ENCODE measurements at regions not wholly inside any gene's neighbourhood (a gene's known extent, or its start where the extent isn't known, plus 50 kb on each side); places are given as distances from the start of the nearest gene placed in this dataset.
"Not testable (repeated sequence)": the region's sequence is repeated elsewhere in the genome, so short reads cannot be mapped to it uniquely, and the experiment has no call there.

DNA sequence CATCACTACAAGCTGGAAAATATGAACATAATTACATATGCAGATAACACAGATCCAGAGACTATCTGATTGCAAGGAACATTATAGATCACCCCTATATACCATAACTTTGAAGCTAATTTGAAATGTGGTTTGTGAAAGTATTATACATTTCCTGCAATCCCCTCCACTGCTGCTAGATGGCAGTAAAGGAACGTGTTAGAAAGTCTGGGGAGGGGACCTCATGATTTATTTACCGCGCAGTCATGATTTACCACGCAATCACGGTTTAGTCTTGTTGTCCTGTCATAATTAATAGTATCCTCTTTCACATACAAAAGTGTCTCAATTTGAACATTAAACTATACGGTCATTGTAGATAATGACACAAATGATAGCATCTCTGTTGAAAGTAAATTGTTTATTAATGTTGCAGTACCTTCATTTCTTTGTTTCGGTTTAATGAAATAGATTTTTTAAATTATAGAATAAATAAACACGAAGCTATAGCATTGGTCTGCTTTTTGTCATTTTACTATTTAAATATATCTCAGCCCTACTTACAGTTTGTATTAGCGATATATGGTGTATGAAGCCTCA is 145.3 kb upstream of the PRSS1 start:
- peak; percentile 29 for DNase-seq

DNA sequence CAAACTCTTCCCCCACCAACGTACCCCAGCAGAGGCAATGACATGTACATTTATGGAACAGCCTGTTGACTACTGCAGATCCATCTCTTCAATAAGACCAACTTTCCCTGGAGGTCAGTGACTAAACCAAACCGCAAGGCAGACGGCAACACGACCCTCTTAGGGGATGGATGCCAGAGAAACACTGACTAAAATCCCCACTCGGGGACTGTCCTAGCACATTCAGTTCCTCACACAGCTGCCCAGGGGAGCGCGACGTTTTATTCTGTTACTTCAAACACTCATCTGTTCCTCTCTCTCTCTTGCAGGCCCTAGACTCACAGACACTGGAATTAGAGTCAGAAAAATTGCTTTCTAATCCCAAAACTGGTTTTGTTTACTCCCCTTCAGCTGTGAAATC is 146.5 kb upstream of the PRSS1 start:
- no peak for DNase-seq

DNA sequence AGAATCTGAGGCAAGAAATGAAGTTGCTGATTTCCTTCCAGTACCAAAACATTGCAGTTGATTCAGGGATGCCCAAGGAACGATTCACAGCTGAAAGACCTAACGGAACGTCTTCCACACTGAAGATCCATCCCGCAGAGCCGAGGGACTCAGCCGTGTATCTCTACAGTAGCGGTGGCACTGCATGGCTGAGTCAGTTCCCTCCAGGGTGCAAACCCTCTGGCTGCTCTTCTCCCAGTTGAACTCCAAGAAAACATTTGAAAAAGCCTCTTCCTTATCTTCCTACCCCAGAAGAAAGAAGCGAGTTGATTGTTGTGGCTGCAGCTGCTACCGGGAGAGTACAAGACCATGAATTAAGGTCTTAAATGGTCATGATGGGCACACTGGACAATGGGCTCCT is 147.1 kb upstream of the PRSS1 start:
- no peak for DNase-seq

DNA sequence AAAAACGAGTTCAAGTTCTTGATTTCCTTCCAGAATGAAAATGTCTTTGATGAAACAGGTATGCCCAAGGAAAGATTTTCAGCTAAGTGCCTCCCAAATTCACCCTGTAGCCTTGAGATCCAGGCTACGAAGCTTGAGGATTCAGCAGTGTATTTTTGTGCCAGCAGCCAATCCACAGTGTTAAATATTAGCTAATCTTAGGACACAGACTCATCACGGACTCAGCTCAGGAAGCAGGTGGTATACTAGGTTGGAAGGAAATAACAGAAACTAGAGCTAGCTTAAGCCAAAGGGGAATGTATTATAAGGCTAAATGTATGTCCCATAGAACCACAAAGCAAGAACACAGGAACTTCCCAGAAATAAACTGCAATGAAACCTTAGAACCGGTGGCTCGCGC is 151.0 kb upstream of the PRSS1 start:
- DNase-seq: no peak

DNA sequence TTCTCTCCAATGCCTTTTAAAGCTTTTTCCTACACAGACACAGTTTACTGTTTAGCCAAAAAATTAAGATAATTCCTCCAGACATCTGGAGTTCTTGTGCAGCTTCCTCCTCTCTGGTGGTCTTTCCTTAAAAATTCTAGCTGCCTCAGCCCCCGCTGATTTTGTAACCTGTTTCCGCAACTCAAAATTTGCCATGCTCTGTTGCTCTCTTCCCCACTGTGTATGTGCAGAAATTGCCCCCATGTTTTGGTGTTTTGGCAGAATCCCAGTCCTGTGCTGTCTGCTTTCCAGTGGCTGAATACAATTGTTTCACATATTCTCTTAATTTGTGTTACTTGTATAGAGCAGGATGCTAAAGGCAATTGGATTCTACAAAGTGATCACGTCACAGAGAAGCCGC is 151.7 kb upstream of the PRSS1 start:
- no peak for DNase-seq

DNA sequence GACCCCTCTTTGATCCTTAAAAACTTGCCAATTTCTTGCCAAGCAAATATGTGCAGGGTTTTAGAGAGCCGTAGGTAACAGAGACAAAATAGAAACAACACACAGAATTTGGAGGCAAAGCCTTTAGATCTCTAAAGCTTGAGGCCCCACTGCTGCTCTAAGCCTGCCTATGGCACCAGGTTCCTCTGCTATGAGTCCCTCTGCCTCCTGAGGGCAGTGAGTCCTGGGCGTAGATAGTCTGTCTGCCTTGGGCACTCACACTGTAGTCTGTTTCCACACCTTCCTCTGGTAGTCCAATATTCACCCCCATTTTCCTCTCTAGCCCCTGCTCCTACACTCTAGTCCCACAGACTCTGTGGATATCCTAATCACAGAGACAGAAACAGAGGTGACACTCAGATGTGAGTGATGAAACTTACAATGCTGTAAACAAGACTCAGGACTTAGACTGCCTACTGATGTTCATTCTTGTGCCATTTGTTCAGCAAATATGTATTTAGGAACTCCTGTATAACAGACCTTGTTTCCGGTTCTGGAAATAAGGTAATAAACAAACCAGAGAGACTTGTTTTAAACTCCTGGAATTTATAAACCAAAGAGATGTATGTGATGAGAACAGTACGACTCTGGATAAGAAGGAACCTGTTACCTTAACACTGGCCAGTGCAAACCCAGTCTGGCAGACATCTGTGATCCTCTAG is 153.3 kb upstream of the PRSS1 start:
- no peak for DNase-seq

DNA sequence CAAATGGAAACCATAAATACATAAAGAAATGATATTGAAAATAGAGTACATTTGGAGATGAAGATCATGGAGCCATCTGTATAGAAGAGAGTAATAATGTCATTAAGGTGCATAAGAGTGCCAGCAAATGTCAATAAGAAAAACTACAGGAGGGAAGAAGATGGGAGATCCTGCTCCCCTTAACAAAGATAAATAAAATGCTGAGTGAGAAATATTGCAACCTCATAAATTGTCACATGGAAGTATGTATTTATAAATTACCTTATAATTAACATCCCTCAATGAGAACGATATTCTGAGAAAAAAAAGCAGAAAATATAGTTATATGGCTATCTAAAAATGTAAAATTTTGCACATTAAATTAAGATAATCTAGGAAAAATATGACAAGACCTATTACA is 155.2 kb upstream of the PRSS1 start:
- no peak for DNase-seq

DNA sequence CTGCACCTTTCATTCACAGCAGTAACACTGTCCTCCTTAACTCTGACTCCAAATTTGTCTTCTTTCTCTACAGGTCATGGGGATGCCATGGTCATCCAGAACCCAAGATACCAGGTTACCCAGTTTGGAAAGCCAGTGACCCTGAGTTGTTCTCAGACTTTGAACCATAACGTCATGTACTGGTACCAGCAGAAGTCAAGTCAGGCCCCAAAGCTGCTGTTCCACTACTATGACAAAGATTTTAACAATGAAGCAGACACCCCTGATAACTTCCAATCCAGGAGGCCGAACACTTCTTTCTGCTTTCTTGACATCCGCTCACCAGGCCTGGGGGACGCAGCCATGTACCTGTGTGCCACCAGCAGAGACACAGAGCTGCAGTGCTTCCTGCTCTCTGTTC is 156.2 kb upstream of the PRSS1 start:
- no peak for DNase-seq

DNA sequence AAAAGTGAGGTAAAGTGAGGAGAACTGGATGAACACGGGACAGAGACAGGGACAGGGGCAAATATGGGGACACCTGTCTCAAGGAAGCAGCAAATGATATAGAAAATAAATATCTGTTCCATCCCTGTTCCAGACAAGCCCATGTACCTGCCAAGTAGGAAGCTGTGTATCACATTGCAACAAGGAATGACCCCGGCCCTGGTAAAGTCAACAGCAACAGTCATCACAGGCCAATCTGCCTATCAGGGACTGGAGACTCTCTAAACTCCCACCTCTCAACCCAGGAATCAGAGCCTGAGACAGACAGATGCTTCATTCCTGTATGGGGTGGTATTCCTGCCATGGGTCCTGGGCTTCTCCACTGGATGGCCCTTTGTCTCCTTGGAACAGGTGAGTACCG is 156.6 kb upstream of the PRSS1 start:
- DNase-seq: no peak

DNA sequence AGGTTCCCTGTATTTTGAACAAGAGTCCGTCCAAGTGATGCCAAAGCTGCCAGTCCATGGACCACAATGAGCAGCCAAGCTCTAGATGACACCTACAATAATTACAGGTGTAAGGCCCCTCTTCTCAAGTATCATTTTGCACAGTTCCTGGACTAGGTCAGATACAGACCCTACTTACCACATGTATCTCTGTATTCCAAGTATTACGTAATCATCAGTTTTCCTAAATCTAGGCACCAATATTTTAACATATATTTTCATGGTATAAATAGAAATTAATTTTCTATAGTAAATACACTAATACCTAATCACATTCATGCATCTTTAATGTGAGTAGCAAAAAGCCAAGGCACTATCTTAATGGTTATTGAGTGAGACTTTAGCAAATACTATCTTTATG is 157.0 kb upstream of the PRSS1 start:
- no peak for DNase-seq

DNA sequence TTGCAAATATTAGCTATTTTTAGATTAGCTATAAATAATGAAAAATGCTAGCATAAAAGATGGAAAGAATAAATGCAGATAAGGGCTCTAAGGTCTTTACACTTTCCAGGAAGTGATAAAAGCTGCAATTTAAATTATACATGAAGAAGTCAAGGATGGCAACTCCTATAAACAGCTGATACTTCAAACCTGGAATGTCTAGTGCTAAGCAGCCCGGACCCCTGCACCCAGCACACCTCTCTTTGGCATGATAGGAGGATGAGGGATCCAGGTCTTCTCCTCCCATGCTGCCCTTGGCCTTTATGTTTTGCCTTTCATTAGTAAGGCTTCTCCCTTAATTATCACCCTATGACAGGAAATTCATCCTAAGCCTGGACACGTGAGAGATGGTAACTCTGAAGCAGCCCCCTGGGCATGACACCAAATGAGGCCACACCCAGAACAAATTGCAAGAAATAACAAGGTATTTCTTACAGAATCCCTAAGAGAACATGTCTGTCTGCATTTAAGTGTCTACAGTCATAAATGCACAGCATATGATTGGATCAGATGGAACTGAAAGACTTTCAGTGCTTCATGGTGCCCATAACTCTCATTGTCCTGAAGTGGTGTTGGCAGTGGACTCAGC is 158.3 kb upstream of the PRSS1 start:
- DNase-seq: no peak

DNA sequence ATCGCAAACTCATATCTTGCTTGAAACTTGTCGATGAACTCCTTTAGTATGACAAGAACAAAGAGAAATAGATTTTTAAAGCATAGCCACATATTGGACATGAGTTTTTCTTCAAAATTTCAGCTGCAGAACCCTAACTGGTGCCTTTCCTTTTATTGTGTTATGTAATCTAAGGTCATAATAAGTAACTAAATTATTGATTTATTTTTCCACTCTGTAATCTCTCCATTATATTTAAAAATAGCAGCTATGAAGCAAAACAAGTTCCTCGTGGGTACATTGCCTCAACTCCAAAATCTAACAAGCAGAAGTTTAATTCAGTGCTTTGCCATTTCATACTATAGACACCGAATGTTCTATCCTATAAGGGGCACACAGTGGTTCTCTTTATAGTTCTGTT is 159.2 kb upstream of the PRSS1 start:
- no peak for DNase-seq

DNA sequence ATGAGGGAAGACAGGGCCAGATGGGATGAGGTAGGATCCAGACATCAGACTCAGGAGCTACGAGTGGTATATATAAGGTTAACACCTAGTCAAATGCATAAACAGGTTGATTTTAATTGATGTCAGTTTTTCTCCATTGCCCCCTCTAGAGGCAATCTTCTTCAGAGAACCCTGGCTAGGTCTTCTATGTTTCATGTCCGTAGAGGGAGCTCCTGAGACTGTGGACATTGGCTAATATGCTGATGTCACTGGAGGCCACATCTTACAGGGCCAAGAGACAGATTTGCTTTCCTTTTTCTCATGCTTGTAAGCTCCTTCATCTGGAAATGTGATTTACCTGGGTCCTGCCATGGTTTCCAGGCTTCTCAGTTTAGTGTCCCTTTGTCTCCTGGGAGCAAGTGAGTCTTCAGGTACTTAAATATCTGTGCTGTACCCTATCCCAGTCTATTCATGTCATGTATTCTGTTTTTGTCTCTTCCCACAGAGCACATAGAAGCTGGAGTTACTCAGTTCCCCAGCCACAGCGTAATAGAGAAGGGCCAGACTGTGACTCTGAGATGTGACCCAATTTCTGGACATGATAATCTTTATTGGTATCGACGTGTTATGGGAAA is 161.6 kb upstream of the PRSS1 start:
- DNase-seq: peak; percentile 14

DNA sequence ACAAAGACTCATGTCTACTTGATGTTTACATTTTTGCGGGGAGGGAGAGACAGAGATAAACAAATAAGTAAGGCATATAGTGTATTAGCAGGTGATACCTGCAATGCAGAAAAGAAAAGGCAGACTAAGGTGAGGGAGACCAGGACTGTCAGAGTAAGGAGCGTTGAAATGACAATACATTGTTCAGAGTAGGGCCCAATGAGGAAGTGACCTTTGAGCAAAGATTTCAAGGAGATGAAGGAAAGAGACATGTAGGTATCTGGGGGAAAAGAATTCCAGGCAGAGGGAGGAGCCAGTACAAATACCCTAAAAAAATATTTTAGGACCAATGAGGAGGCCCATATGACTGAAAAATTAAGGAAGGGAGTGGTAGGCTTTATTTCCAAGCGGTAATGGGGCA is 162.7 kb upstream of the PRSS1 start:
- DNase-seq: no peak

DNA sequence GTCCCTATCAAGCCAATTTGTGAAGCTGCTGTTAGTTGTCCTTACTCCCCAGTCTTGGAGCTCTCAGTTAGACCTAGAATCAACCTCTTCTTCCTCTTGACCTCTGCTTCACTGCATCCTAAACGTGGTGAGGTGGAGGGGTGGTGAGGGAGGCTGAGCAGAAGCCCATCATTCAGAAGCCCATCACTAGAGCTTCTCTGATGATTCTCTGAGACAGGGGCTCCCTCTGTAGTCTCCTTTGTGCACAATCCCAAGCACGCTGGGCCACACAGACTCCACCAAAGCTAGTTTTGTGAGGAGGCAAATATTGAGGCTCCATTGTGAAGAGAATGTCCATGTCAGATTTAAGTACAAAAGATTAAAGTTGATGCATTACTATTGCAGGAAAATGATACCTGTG is 163.8 kb upstream of the PRSS1 start:
- no peak for DNase-seq

DNA sequence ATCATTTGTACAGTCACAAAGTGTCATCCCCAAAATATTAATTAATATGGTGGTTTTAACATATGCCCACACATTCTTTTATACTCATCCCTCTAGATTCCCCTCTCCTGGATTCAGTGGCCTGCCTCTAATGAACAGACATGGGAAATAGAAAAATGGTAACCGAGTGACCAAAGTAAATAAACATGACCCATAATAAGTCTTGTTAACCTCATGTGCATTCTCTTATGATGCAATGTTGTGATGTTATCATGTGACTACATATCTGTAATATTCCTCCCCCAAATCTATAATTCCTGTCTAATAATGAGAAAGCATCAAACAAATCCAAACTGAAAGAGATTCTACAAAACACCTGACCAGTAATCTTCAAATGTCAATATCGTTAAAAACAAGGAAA is 164.5 kb upstream of the PRSS1 start:
- no peak for DNase-seq

DNA sequence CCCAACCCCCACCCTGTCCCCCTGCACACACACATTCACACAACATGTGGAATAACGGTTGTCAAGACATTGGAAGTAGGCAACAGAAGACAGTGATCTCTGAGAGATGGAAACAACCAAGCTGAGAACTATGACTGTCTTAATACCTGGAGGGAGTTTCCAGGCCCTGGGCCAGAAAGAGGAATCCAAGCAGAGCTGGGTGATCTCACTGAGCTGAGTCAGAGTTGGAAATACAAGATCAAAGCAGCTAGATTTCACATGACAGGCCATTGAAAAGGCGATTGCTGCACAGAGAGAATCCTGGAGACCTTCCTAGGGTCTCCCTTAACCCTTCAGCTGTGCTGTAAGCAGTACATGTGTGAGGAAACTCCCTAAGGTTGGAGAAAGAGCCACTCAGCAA is 165.8 kb upstream of the PRSS1 start:
- DNase-seq: no peak

DNA sequence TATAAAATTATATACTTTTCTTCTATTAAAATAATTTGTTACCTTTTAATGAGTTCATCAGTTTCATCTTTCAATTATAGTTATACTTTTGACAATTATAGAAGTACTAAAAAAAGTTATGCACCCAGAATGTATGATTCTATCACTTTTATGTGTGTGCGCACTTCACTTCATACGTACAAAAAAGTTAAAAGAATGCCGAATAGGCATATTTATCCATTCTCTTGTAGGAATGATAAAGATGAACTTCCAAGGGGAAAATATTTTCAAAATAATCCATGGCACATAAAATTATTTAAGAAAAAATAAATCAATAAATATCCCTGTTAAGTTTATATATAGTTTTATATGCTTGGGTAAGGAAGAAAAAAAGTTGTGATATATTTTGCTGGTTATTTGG is 166.9 kb upstream of the PRSS1 start:
- no peak for DNase-seq

DNA sequence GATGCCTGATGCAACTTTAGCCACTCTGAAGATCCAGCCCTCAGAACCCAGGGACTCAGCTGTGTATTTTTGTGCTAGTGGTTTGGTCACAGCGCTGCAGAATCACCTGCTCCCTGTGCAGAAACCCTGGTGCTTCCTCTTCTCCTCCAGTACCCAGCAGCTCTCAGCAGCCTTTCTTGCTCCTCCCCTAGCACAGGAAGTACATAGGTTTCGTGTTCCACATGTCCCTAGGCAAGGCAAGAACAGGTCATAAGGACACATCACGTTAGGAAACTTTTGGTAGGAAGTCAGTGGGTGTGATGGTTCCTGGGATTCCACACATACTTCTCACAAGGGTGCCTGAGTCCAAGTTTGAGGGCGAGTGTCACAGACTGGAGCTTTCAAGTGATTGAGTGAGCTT is 167.9 kb upstream of the PRSS1 start:
- DNase-seq: no peak

DNA sequence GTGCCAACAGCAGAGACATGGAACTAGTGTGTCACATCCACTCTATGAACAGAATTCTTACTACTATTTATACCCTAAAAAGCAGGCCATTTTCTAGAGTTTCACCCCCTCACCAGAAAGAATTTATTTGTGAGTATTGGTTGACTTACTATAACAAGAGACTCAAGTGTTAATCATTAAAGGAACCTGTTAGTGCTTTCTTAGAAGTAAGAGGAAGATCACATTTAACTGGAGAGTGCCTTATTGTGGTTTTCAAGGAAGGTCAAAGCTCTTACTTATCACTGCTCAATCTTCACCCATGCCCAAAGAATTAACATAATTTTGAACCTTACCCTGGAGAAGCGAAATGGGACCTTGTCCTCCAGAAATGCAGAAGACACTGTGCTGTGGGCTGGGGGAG is 169.3 kb upstream of the PRSS1 start:
- DNase-seq: peak; percentile 20

DNA sequence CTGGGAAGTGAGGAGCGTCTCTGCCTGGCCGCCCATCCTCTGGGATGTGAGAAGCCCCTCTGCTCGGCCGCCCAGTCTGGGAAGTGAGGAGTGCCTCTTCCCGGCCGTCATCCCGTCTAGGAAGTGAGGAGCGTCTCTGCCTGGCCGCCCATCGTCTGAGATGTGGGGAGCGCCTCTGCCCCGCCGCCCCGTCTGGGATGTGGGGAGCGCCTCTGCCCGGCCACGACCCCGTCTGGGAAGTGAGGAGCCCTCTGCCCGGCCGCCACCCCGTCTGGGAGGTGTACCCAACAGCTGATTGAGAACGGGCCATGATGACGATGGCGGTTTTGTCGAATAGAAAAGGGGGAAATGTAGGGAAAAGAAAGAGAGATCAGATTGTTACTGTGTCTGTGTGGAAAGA is 173.9 kb upstream of the PRSS1 start:
- DNase-seq: not testable (repeated sequence)

DNA sequence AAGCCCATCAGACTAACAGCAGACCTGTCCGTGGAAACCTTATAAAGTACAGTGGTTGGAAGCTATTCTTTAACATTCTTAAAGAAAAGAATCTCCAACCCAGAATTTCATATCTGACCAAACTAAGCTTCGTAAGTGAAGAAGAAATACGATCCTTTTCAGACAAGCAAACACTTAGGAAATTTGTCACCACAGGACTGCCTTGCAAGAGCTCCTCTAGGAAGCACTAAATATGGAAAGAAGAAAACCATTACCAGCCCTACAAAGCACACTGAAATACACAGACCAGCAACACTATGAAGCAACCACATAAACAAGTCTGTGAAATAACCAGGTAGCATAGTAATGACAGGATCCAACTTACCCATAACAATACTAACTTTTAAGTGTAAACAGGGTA is 177.7 kb upstream of the PRSS1 start:
- no peak for DNase-seq

DNA sequence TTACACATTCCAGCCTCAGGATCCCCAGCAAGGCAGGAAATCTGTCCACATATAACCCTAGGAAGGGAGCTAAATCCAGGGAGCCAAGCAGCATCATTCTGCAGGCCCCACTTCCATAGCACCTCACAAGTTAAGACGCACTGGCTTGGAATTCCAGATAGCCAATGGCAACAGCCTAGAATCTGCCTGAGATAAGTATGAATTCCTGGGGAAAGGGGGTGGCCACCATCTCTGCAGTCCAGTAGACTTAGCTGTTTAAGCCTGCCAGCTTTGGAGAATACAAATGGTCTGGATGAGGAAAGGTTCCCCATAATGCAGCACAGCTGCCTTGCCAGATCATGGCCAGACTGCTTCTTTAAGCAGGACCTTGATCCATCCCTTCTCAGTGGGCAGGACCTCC is 179.4 kb upstream of the PRSS1 start:
- no peak for DNase-seq

Measured in renal pelvis (tissue), 1 donor.